DND-41 (cell line): ENCODE measurements at regions not wholly inside any gene's neighbourhood (a gene's known extent, or its start where the extent isn't known, plus 50 kb on each side); places are given as distances from the start of the nearest gene placed in this dataset.

Source experiments
- ATAC-seq: fragments of 200-7000 bp; cut with Tn5 transposase; 3 replicates; pipeline ENCODE4 v1.9.1; 2021; ENCODE audit warnings: low read depth; ENCODE audit not compliant: insufficient read depth
- DNase-seq: peaks from one replicate; pipeline ENCODE4 v3.0.0-alpha.2; 2020
- H2AFZ ChIP-seq: 2 replicates; pipeline ENCODE4 v1.6.0; 2012; ENCODE audit warnings: low read depth, low read length
- H3K27ac ChIP-seq: 2 replicates; pipeline ENCODE4 v1.5.1; 2012; ENCODE audit warnings: low read length, inconsistent platforms
- H3K27me3 ChIP-seq: fragments of 200-600 bp; sonication (generic); 2 replicates; pipeline ENCODE4 v1.6.0; 2012; ENCODE audit warnings: low read length, mild to moderate bottlenecking, inconsistent platforms; ENCODE audit not compliant: insufficient read depth, poor library complexity
- H3K36me3 ChIP-seq: 2 replicates; pipeline ENCODE4 v1.5.1; 2012; ENCODE audit warnings: low read length, inconsistent platforms; ENCODE audit not compliant: insufficient read depth
- H3K4me1 ChIP-seq: 2 replicates; pipeline ENCODE4 v1.5.1; 2012; ENCODE audit warnings: mild to moderate bottlenecking, low read length; ENCODE audit not compliant: insufficient read depth
- H3K4me2 ChIP-seq: 2 replicates; pipeline ENCODE4 v1.6.0; 2012; ENCODE audit warnings: mild to moderate bottlenecking, moderate library complexity, low read length, inconsistent platforms; ENCODE audit not compliant: insufficient read depth
- H3K4me3 ChIP-seq, 2 experiments: fragments of 200-600 bp in 1 of 2; shearing (Covaris generic) in 1 of 2; 2 replicates each; pipeline ENCODE4 v1.5.1; 2012 to 2016; ENCODE audit warnings: inconsistent platforms in 2 of 2, low read length in 2 of 2, mild to moderate bottlenecking in 2 of 2, low read depth in 1 of 2, moderate library complexity in 1 of 2
- H3K79me2 ChIP-seq: 2 replicates; pipeline ENCODE4 v1.6.0; 2012; ENCODE audit warnings: low read length, inconsistent platforms; ENCODE audit not compliant: insufficient read depth
- H3K9ac ChIP-seq: 2 replicates; pipeline ENCODE4 v1.6.0; 2012; ENCODE audit warnings: low read depth, mild to moderate bottlenecking, inconsistent platforms, low read length, moderate library complexity
- H3K9me3 ChIP-seq: 2 replicates; pipeline ENCODE4 v1.5.1; 2012; ENCODE audit warnings: low read length, moderate library complexity, mild to moderate bottlenecking, inconsistent platforms; ENCODE audit not compliant: insufficient read depth, severe bottlenecking
- H4K20me1 ChIP-seq: 2 replicates; pipeline ENCODE4 v1.6.0; 2012; ENCODE audit warnings: low read length; ENCODE audit not compliant: insufficient read depth
- CTCF ChIP-seq: IDR thresholded peaks from 2 replicates; pipeline ENCODE4 v1.5.1; 2012; ENCODE audit warnings: borderline replicate concordance, low read length, moderate library complexity, mild to moderate bottlenecking; ENCODE audit not compliant: poor library complexity, severe bottlenecking; ENCODE audit errors: extremely low read depth
- EZH2 ChIP-seq: IDR thresholded peaks from 3 replicates; pipeline ENCODE4 v1.6.1; 2012; ENCODE audit warnings: borderline replicate concordance, low read depth, mild to moderate bottlenecking, moderate library complexity, low read length, inconsistent platforms; ENCODE audit not compliant: severe bottlenecking

GRCh38 chr20:63145156-63145555 is 70.8 kb downstream of the YTHDF1 start:
- H3K9ac ChIP-seq, result no peak overlapping the region
- H3K27me3 ChIP-seq, result peaks cover 3% of the 10 kb centered on the region
- no peaks in the 10 kb centered on the region for H3K79me2 ChIP-seq
- H3K4me2 ChIP-seq, result no peak overlapping the region
- no peaks in the 10 kb centered on the region; the same call in 1 of the 2 replicates for H4K20me1 ChIP-seq
- TF ChIP-seq EZH2, result no peak
- TF ChIP-seq CTCF, result no peak
- no peak overlapping the region for H3K27ac ChIP-seq
- H2AFZ ChIP-seq, result no peak overlapping the region
- H3K4me1 ChIP-seq, result no peaks in the 10 kb centered on the region
- ATAC-seq, result no peak
- no peak for DNase-seq
- H3K4me3 ChIP-seq, result no peak overlapping the region
- H3K36me3 ChIP-seq, result no peaks in the 10 kb centered on the region
- peaks cover 5% of the 10 kb centered on the region for H3K9me3 ChIP-seq

- no peaks in the 10 kb centered on the region for H3K4me1 ChIP-seq
- no peak overlapping the region for H3K9ac ChIP-seq
- H3K27ac ChIP-seq, result no peak overlapping the region
- ATAC-seq, result no peak
- TF ChIP-seq EZH2 (no peak), CTCF (no peak)
- no peaks in the 10 kb centered on the region; the same call in 1 of the 2 replicates for H4K20me1 ChIP-seq
- no peak overlapping the region for H2AFZ ChIP-seq
- DNase-seq, result no peak
- no peak overlapping the region for H3K4me2 ChIP-seq
- H3K9me3 ChIP-seq, result peaks cover 5% of the 10 kb centered on the region
- H3K27me3 ChIP-seq, result peaks cover 3% of the 10 kb centered on the region
- H3K36me3 ChIP-seq, result no peaks in the 10 kb centered on the region
- H3K79me2 ChIP-seq, result no peaks in the 10 kb centered on the region
- no peak overlapping the region for H3K4me3 ChIP-seq
Observed at GRCh38 chr20:63142933-63143332, 73.0 kb downstream of the YTHDF1 start.

GRCh38 chr20:63141531-63141930 is 74.4 kb downstream of the YTHDF1 start:
- H3K27ac ChIP-seq, result no peak overlapping the region
- H2AFZ ChIP-seq, result no peak overlapping the region
- no peaks in the 10 kb centered on the region for H3K79me2 ChIP-seq
- no peaks in the 10 kb centered on the region for H3K36me3 ChIP-seq
- TF ChIP-seq EZH2 (no peak), CTCF (no peak)
- H3K9me3 ChIP-seq, result no peaks in the 10 kb centered on the region
- H4K20me1 ChIP-seq, result no peaks in the 10 kb centered on the region; the same call in 1 of the 2 replicates
- no peak overlapping the region for H3K4me2 ChIP-seq
- H3K9ac ChIP-seq, result no peak overlapping the region
- H3K4me1 ChIP-seq, result no peaks in the 10 kb centered on the region
- no peaks in the 10 kb centered on the region for H3K27me3 ChIP-seq
- ATAC-seq, result no peak
- H3K4me3 ChIP-seq, result no peak overlapping the region
- DNase-seq, result no peak
